Endodermal cell (in vitro differentiated cells): ENCODE measurements at regions not wholly inside any gene's neighbourhood (a gene's known extent, or its start where the extent isn't known, plus 50 kb on each side); places are given as distances from the start of the nearest gene placed in this dataset.

ENCODE experiments used
- DNase-seq: peaks from one replicate; pipeline ENCODE4 v3.0.0-alpha.2; 2017
- H3K27ac ChIP-seq: 2 replicates; pipeline ENCODE4 v1.5.1; 2013; ENCODE audit warnings: mild to moderate bottlenecking, low read depth, low read length, moderate library complexity
- H3K27me3 ChIP-seq: 2 replicates; pipeline ENCODE4 v1.6.1; 2013; ENCODE audit warnings: mild to moderate bottlenecking, low read length, moderate library complexity; ENCODE audit not compliant: insufficient read depth, control insufficient read depth, poor library complexity, severe bottlenecking
- H3K36me3 ChIP-seq: 2 replicates; pipeline ENCODE4 v1.7.0; 2013; ENCODE audit warnings: mild to moderate bottlenecking, low read length, moderate library complexity; ENCODE audit not compliant: control insufficient read depth, insufficient read depth
- H3K4me1 ChIP-seq: one replicate; pipeline ENCODE4 v1.7.0; 2013; ENCODE audit warnings: low read length; ENCODE audit not compliant: control insufficient read depth, insufficient read depth
- H3K4me3 ChIP-seq: 2 replicates; pipeline ENCODE4 v1.5.1; 2013; ENCODE audit warnings: mild to moderate bottlenecking, low read length, moderate library complexity
- H3K9ac ChIP-seq: 2 replicates; pipeline ENCODE4 v1.6.1; 2013; ENCODE audit warnings: mild to moderate bottlenecking, low read length, moderate library complexity; ENCODE audit not compliant: poor library complexity, severe bottlenecking; ENCODE audit errors: extremely low read depth
- H3K9me3 ChIP-seq: 2 replicates; pipeline ENCODE4 v1.6.1; 2013; ENCODE audit warnings: mild to moderate bottlenecking, low read length, moderate library complexity; ENCODE audit not compliant: control insufficient read depth
- H3K27ac Mint-ChIP-seq: 2 replicates; pipeline ENCODE4 v1.8.0; 2020; ENCODE audit warnings: mixed read lengths
- H3K27me3 Mint-ChIP-seq: 2 replicates; pipeline ENCODE4 v1.8.0; 2021; ENCODE audit warnings: mild to moderate bottlenecking, mixed read lengths; ENCODE audit not compliant: insufficient read depth
- H3K36me3 Mint-ChIP-seq: 2 replicates; pipeline ENCODE4 v1.8.0; 2020; ENCODE audit warnings: low read depth, mixed read lengths
- H3K4me1 Mint-ChIP-seq: 2 replicates; pipeline ENCODE4 v1.8.0; 2020; ENCODE audit warnings: mixed read lengths
- H3K4me3 Mint-ChIP-seq: 2 replicates; pipeline ENCODE4 v1.8.0; 2020; ENCODE audit warnings: mild to moderate bottlenecking, moderate library complexity, mixed read lengths
- H3K9me3 Mint-ChIP-seq: 2 replicates; pipeline ENCODE4 v1.8.0; 2020; ENCODE audit warnings: mild to moderate bottlenecking, mixed read lengths
- CTCF ChIP-seq: fragments of 200-600 bp; sonication (generic); conservative IDR thresholded peaks from 2 replicates; pipeline ENCODE4 v1.5.0; 2021; ENCODE audit warnings: antibody characterized with exemption, mild to moderate bottlenecking
- WGBS, 2 experiments: methylation state at CpG; one replicate each; pipeline versions ENCODE4 v1.1.5 to v1.1.7; 2013; ENCODE audit warnings: missing lambda C conversion rate in 2 of 2, mixed read lengths in 1 of 2; ENCODE audit not compliant: insufficient coverage in 1 of 2, insufficient read length in 1 of 2; 5-methylcytosine and 5-hydroxymethylcytosine counted together

- WGBS, 2 experiments: 90 to 99% methylated on average over 6 of the region's 6 CpGs
- peaks cover 27% of the 10 kb centered on the region for H3K4me1 Mint-ChIP-seq
- Histone ChIP-seq H3K9ac (no peak overlapping the region), H3K4me3 (no peak overlapping the region), H3K27me3 (no peaks in the 10 kb centered on the region), H3K9me3 (no peaks in the 10 kb centered on the region), H3K36me3 (no peaks in the 10 kb centered on the region), H3K27ac (no peak overlapping the region), H3K4me1 (peaks cover 12% of the 10 kb centered on the region)
- TF ChIP-seq CTCF: no peak
- H3K36me3 Mint-ChIP-seq: no peaks in the 10 kb centered on the region
- no peak overlapping the region for H3K27ac Mint-ChIP-seq
- no peak for DNase-seq
- H3K4me3 Mint-ChIP-seq: no peak overlapping the region
- H3K9me3 Mint-ChIP-seq: no peaks in the 10 kb centered on the region
- H3K27me3 Mint-ChIP-seq: no peaks in the 10 kb centered on the region
These were observed 504.4 kb upstream of the NOX3 start for GRCh38 chr6:155959898-155960495.

DNA sequence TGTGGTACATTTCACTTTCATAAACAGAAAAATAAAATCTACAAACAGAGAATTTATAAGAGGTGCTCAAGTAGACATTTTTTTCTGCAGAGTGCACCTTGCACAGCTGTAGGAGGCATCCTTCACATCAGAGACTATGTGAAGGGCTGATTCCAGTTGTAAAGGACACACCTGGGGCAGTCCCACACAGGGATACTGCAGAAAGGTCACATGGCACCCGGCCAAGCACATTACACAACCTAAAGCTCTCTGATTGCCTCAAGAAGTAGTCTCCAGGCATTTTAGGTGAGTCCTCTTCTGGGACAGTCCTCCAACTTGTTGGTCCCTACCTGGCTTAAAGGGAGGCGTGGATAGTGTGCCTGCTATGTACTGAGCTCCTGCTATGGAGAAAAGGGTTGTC, 502.9 kb upstream of the NOX3 start:
- 90 to 100% methylated on average over 1 to 2 of the region's 2 CpGs for WGBS, 2 experiments
- H3K27me3 Mint-ChIP-seq: no peaks in the 10 kb centered on the region

DNA sequence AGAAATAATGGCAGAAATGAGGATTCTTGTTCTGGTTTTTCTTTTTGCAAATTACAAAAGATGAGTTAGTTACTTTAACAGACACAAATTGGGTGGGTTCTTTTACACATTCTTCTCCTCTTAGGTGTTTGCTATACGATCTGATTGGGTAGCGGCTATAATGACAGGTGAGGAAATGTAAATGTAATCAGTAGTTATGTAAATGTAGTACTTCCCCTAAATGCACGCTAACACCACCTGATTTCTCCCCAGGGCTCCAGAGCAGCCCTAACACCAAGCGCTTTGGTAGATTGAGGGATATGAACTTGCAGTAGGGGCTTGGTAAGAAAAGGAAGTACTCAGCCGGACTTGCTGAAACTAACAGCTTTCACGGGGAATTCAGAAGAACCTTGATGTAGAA, 499.4 kb upstream of the NOX3 start:
- peak overlapping the region; percentile 85 for H3K27ac Mint-ChIP-seq
- H3K36me3 Mint-ChIP-seq: no peaks in the 10 kb centered on the region
- Histone ChIP-seq H3K4me3 (no peak overlapping the region), H3K4me1 (peaks cover 5% of the 10 kb centered on the region), H3K9ac (no peak overlapping the region), H3K27me3 (no peaks in the 10 kb centered on the region), H3K9me3 (no peaks in the 10 kb centered on the region), H3K36me3 (no peaks in the 10 kb centered on the region), H3K27ac (no peak overlapping the region)
- H3K9me3 Mint-ChIP-seq: no peaks in the 10 kb centered on the region
- peak; percentile 74 for DNase-seq
- no peak for TF ChIP-seq CTCF
- peaks cover 19% of the 10 kb centered on the region for H3K4me1 Mint-ChIP-seq
- no peak overlapping the region for H3K4me3 Mint-ChIP-seq
- H3K27me3 Mint-ChIP-seq: no peaks in the 10 kb centered on the region
- 67 to 68% methylated on average over 3 to 6 of the region's 6 CpGs for WGBS, 2 experiments

More for the DNA sequence above, 502.9 kb upstream of the NOX3 start:
- Histone ChIP-seq H3K36me3 (no peaks in the 10 kb centered on the region), H3K9me3 (no peaks in the 10 kb centered on the region), H3K4me3 (no peak overlapping the region), H3K27ac (no peak overlapping the region), H3K4me1 (peaks cover 12% of the 10 kb centered on the region), H3K9ac (no peak overlapping the region), H3K27me3 (no peaks in the 10 kb centered on the region)
- no peak for DNase-seq
- Mint-ChIP-seq H3K4me3 (no peak overlapping the region), H3K36me3 (no peaks in the 10 kb centered on the region), H3K4me1 (peaks cover 32% of the 10 kb centered on the region), H3K27ac (no peak overlapping the region), H3K9me3 (no peaks in the 10 kb centered on the region)
- no peak for TF ChIP-seq CTCF
